Activated CD8-positive, alpha-beta memory T cell treated with anti-CD3 and anti-CD28 coated beads, Interleukin-2, amount 50 U/mL, for 4 hours (primary cell): ENCODE measurements at regions not wholly inside any gene's neighbourhood (a gene's known extent, or its start where the extent isn't known, plus 50 kb on each side); places are given as distances from the start of the nearest gene placed in this dataset.

Source experiments
- DNase-seq: peaks from one replicate; pipeline ENCODE4 v3.0.0-alpha.2; 2020

- no peak for DNase-seq
Observed at GRCh38 chr11:128297805-128298204, 289.6 kb downstream of the ETS1 start.

GRCh38 chr11:128297091-128297651 lies 290.2 kb downstream of the ETS1 start:
- no peak for DNase-seq

DNA sequence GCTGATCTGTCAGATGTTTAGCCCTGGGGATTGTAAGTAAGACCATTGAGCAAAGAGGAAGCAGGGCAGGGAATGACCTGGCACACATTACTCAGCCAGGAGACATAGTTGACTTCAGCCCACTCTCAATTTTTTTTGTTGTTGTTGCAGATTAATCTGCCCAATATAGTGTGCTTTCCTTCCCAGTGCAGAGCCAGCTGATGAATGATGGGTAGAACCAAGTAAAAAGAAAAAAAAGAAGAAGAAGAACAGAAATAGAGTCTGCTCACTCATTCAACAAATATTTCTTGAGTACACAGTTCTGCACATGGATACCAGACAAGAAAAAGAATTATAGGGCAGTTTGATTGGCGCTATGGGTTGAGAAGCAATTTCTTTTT lies 292.7 kb downstream of the ETS1 start:
- no peak for DNase-seq

DNA sequence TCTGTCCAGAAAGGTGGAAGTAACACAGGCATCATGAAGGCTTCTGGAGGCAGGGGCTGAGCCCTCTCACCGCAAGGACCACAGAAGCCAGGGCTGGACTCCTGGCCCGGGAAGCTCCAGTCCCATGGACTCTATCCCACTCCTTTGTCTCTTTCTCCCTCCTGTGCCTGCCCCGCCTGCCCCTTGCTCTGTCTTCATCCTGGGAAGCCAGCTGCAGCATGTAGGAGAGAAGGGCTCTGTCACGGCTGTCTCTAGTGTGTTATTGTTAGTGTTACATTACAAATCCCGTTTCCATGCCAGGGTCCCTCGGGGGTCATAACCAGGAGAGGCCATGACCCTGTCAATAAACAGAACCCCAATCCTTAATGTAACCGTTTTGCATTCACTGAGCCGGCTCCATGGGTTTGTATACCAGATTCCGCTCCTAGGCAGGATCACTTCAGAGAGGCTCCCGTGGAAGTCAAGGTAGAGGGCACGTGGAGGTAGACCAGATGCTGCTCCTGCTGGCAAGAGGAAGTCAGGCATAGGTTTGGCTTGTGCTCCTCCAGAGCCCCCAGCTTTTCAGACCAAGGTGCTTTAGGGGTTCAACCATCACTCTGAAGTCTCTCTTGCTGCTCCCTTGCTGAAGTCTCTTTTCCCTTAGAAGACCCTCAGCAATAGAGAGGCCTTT lies 293.2 kb downstream of the ETS1 start:
- DNase-seq = no peak

- DNase-seq = peak; percentile 74
Observed at GRCh38 chr11:128291835-128292234, 295.5 kb downstream of the ETS1 start.

- DNase-seq = no peak
Observed at GRCh38 chr11:128291007-128291406, 296.4 kb downstream of the ETS1 start.

DNA sequence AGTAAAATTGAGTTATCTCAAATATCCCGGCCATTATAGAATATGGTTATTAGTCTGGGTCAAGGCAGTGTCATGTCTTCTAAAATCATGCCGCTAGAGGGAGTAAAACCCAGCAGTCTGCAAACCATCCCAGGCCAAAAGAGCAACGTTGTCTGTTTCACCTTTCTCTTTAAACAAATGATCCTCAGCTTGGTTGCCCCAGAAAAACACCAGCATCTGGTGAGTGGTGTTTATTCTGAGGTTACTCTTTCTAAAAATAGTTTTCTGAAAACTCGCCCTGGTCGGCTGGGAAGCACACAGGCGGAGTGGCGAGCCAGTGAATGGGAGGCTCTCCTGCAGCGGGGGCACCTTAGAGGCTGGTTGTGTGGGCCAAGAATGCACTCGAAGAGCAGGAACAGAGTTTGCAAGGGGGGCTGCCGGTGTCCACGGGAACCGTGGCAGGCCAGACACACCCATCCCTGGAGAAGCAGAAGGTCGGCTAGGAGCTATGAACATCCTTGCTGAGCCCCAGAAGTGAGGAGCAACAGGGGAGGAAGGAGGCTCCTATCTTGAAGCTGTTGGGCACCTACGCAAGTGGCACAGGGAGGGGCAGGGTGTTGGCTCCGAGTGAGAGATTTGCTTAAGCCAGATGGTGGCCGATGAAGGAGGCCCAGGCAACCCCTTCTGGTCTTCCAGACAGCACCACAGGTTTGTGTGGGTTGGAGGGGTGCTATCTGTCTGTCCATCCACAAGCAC lies 297.1 kb downstream of the ETS1 start:
- peak; percentile 63 for DNase-seq

DNA sequence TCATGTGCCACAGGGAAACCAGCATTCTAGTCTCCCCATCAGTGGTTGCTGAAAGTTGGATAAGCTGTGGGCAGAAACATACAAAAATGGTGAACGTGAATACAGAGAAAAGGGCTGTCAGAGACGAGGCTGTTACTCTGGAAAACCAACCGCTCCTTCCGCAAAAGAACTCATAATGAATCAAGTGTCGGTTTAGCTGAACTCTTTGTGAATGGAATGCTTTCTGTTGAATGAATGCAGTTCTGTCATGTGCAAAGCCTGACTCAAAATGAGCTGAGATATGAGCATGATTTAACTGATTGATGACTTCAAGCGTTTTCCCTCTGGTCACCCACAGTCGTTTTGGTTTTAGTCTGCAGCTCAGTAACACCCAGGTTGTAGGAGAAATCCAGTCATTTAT lies 298.3 kb downstream of the ETS1 start:
- DNase-seq = no peak

DNA sequence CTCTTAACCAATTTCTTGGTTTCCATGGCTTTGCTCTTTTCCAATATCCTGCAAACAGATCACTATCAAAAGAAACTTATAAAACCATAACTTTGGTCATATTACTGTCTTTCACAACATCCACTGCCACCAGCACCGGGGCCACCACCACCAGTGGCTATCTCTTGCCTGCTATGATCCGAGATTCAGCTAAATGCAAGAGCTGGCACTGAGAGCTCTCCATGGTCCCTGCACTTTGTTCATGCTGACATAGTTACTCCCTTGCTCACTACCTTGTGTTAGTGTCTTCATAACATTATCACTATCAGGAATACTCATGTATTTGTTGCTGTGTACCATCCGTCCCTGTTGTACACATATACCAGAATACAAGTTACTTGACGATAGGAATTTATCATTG lies 299.0 kb downstream of the ETS1 start:
- no peak for DNase-seq

- DNase-seq = no peak
Observed at GRCh38 chr11:128285321-128285720, 302.0 kb downstream of the ETS1 start.

DNA sequence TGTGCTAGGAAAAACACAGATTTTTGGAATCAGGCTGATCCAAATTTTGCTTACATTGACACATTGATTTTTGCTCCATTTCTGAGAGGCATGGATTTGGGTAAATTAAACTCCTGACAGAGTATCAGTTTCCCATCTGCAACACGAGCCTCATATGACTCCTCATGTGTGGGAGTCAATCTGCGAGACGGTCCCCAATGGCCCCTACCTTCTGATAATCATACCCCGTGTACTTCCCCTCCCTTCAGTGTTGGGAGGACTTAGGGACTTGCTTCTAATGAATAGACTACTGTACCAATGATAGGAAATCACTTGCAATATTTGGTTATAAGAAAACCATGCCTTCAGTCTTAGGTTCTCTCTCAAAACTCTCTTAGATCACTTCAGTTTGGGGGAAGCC lies 302.7 kb downstream of the ETS1 start:
- no peak for DNase-seq

DNA sequence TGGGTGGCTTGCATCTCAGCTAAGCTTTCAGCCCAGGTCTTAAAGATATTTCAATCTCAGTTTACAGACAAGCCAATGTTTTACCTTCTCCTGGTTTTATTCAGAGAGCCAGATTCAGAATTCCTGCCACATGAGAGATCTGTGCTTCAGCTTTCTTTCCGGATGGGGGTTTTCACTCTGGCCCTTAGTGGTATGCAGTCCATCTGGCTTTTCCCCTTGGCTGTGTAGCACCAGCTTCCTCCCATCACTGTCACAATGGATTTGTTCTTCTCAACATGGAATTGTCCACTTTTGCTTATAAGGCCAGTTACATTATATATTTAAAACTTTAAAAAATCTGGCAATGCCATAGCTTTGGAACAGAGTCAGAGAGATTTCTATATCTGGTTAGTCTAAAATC lies 303.9 kb downstream of the ETS1 start:
- DNase-seq = no peak

- DNase-seq = no peak
Observed at GRCh38 chr11:128282053-128282452, 305.3 kb downstream of the ETS1 start.

DNA sequence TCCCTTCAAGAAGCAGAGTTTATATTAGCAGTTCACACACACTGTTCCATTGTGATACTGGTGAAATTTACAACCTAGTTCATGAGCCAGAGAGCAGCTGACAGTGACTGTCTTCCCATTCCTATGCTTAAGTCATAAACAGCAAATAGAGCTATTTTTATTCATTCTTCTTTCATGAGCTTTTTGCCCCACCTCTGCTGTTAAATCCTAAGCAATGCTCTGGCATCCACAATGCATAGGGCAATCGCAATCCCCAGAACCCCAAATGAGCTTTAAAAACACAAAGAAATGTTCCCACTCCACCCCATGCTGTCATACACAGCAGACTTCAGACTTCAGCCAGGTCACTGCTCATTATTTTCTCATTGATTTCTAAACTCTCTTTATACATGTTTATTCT lies 307.5 kb downstream of the ETS1 start:
- no peak for DNase-seq

DNA sequence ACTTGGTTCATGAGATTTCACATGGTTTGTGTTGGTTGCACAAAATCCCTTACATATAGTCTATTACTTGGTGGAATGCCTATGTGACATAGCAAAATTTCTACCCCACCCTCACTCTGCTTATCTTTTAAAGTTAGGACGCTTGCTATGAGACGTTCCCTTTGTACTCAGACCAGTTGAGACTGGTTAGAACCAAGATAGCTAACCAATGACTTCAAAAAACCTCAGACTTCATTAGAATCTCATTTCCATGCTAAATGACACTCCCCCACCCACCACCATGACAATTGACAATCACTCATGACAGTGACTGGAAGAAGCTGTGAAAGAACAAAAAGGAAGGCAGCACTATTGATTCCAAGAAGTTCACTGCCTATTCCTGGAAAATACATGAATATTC lies 313.6 kb downstream of the ETS1 start:
- DNase-seq = no peak

DNA sequence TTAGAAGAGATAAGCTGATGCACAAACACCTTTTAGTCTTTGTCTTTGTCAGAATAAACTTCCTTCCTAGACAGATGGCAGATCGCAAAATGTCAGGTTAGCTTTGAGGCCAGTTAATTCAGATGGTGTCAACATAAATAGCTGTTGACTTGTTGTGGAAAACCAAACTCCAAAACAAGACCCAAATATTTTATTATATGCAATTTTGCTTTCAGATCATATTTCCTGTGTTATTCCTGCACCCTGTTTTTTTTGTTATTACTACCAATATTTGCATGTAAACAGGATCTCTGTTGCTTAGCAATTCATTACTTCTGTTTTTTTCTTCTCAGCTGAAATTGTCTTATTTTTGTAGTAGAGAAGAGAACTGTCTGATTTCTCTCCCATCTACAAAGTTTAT lies 316.0 kb downstream of the ETS1 start:
- DNase-seq = no peak

GRCh38 chr11:128269466-128269865 lies 317.9 kb downstream of the ETS1 start:
- no peak for DNase-seq

GRCh38 chr11:128266893-128267292 lies 320.5 kb downstream of the ETS1 start:
- no peak for DNase-seq

DNA sequence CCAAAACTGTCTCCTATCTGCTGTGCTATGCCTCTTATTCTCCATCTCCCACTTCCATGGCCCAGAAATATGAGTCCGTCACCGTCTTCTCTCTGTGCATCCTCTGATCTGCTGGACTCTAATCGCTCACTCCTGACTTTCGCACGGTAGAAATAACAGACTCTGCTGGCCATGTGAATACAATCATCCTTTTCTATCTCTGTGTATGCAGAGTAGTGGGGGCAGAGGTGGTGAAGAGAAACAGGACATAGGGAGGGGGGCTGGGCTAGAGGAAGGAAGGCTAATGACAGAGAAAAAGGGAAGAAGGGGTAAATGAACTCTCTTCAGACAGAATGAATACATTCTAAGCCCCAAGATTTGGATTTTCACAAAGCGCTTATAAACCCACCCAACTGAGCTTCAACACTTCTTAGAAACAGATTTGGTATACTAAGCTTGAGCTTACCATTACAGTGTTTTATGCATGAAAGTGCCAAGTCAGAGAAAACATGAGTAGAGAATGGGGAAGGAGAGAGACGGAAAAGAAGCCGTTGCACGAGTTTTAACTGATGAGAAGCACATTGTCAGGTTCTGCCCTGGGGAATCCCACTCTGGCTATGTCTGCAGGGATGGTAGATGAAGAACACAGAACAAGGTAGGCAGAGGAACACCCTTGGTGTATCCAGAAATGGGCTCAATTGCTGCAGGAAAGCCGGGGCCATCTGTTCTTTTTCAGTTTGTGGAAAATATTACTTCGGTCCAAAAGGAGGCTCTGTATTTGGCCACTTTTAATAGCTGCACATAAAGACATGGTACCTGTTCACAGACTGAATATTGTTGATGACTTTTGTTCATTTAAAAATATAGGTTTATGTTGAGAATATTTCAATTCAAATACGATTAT lies 324.7 kb downstream of the ETS1 start:
- DNase-seq = no peak

- DNase-seq = no peak
Observed at GRCh38 chr11:128261011-128261421, 326.3 kb downstream of the ETS1 start.

DNA sequence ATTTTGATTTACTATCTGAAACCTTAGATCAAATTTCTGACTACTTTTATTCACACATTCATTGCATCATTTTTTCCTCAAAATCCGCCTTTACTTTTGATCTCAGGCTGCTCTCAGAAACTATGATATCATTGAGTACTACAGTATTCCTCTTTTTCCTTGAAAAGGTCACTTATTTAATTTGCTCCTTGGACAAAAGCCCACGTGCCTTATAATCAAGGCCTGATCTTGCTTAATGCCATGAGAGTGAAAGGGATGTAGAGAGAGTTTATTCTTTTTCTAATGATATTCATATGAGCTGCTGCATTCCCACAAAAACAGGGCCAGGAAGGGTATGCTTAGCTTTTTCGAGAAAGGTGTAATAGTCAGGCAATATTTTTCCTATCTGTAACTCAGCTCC lies 327.0 kb downstream of the ETS1 start:
- no peak for DNase-seq

DNA sequence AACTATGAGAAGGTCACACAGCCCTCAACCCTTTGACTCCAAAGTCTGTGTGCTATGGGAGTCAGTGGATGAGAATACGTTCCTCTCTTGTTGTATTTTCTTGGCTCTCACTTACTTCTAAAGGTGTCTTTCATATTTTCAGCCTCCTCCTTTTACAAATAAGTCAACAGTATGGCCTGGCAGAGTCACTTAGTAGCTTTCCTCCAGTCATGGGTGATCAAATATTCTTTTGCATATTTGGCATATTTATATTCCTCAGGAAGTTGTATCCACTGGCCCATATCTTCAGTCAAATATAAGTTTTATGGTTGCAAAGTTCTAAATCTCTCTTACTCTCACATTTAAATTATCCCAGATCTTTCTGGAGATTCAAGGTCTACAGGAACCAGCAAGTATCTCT lies 327.5 kb downstream of the ETS1 start:
- DNase-seq = no peak

DNA sequence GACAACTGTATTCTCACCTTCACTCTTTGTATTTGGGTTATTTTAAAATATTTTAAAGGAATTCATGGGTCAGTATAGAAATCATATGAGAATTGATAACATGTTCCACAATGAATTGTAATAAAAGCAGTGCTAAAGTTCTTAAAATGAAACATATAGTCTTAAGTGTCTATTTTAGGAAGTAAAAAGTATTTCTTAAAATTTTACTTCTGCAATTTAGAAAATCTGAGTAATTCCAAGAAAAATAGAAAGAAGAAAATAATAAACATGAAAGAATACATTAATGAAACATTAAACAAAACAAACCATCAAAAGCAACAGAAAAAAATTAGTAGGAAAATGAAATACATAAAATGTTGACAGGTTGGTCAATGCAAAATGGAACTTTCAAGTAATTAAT lies 332.4 kb downstream of the ETS1 start:
- no peak for DNase-seq

GRCh38 chr11:128251140-128251539 lies 336.2 kb downstream of the ETS1 start:
- no peak for DNase-seq
